ENCODE measurements at regions not wholly inside any gene's neighbourhood (a gene's known extent, or its start where the extent isn't known, plus 50 kb on each side); places are given as distances from the start of the nearest gene placed in this dataset.

DNA sequence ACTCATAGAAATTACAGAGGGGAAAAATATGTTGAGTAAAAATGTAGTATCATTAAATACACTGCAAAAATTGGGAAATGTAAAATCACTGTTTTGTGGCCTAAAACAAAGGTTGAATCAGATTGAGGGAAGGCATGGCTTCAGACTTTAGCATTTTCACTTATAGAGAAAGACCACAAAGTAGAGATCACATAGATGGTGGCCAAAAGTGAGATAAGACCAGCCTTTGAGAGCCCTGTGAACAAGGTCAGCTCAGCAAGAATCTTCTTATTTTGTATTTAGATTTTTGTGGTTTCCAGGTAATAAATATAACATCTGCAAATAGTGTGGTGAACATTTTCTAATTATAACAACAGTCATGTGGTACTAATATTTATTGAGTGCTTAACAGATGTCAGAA lies 544.8 kb upstream of the DPPA4 start:
- Histone ChIP-seq H2AFZ (ENCODE audit: low read depth) (no peak overlapping the region), H3K27me3 (ENCODE audit: insufficient read depth, low read depth) (no peaks in the 10 kb centered on the region), H3K79me2 (ENCODE audit: insufficient read depth, low read depth) (no peaks in the 10 kb centered on the region), H3K4me2 (no peak overlapping the region), H3K9ac (no peak overlapping the region), H3K4me3 (IDR thresholded peaks at IDR 0.05; ENCODE audit: insufficient read depth, low read depth, low read length) (no peak overlapping the region), H3K36me3 (ENCODE audit: insufficient read depth) (no peaks in the 10 kb centered on the region), H3K27ac (no peak overlapping the region), H4K20me1 (ENCODE audit: insufficient read depth) (no peaks in the 10 kb centered on the region), H3K4me1 (ENCODE audit: low read depth, poor library complexity, severe bottlenecking) (no peaks in the 10 kb centered on the region)
- TF ChIP-seq, protein P1, sequence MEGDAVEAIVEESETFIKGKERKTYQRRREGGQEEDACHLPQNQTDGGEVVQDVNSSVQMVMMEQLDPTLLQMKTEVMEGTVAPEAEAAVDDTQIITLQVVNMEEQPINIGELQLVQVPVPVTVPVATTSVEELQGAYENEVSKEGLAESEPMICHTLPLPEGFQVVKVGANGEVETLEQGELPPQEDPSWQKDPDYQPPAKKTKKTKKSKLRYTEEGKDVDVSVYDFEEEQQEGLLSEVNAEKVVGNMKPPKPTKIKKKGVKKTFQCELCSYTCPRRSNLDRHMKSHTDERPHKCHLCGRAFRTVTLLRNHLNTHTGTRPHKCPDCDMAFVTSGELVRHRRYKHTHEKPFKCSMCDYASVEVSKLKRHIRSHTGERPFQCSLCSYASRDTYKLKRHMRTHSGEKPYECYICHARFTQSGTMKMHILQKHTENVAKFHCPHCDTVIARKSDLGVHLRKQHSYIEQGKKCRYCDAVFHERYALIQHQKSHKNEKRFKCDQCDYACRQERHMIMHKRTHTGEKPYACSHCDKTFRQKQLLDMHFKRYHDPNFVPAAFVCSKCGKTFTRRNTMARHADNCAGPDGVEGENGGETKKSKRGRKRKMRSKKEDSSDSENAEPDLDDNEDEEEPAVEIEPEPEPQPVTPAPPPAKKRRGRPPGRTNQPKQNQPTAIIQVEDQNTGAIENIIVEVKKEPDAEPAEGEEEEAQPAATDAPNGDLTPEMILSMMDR (conservative IDR thresholded peaks at IDR 0.05; ENCODE audit: low read depth, low read length): no peak

DNA sequence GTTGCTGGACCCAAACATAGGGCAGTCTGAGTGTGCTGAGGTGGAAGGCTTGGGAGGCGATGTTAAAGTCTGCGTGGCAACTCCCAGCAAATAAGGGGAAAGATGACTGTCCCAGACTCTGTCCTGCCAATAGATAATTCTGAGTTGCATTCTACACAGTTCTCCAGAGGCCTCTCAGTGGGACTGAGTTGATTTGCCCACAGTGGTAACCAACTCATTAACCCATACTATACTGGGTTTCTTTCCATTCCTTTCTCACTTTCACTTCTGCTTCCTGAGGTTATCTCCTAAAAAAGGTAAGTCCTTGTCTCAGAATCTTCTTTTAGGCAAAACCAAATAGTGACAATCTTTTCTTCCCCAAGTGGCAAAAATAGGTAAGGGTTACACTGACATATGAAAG lies 549.9 kb upstream of the DPPA4 start:
- Histone ChIP-seq H3K79me2 (ENCODE audit: insufficient read depth, low read depth) (no peaks in the 10 kb centered on the region), H4K20me1 (ENCODE audit: insufficient read depth) (no peaks in the 10 kb centered on the region), H3K4me1 (ENCODE audit: low read depth, poor library complexity, severe bottlenecking) (no peaks in the 10 kb centered on the region), H3K4me2 (no peak overlapping the region), H3K4me3 (IDR thresholded peaks at IDR 0.05; ENCODE audit: insufficient read depth, low read depth, low read length) (no peak overlapping the region), H2AFZ (ENCODE audit: low read depth) (no peak overlapping the region), H3K36me3 (ENCODE audit: insufficient read depth) (no peaks in the 10 kb centered on the region), H3K27ac (no peak overlapping the region), H3K27me3 (ENCODE audit: insufficient read depth, low read depth) (no peaks in the 10 kb centered on the region), H3K9ac (no peak overlapping the region)
- TF ChIP-seq, protein P1 (conservative IDR thresholded peaks at IDR 0.05; ENCODE audit: low read depth, low read length): no peak

DNA sequence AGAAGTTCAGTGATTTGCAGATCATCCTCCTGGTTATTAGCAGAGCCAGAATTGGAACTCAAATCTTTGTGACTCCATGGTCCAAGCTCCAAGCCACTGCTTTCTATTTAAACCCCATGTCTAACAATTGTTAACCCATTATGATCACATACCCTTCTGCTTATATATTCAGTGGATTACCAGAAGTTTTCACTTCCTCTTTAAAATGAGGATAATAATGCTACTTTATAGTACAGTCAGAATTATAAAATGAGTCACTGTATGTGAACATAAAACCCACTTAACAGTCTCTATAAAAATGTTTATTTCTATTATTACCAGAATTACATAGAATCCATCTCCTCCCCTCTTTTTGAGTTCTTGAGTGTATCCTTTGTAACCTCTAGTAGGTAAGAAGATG lies 550.7 kb upstream of the DPPA4 start:
- Histone ChIP-seq H3K79me2 (ENCODE audit: insufficient read depth, low read depth) (no peaks in the 10 kb centered on the region), H3K9ac (no peak overlapping the region), H3K4me3 (IDR thresholded peaks at IDR 0.05; ENCODE audit: insufficient read depth, low read depth, low read length) (no peak overlapping the region), H2AFZ (ENCODE audit: low read depth) (no peak overlapping the region), H3K27me3 (ENCODE audit: insufficient read depth, low read depth) (no peaks in the 10 kb centered on the region), H3K27ac (no peak overlapping the region), H3K4me1 (ENCODE audit: low read depth, poor library complexity, severe bottlenecking) (no peaks in the 10 kb centered on the region), H4K20me1 (ENCODE audit: insufficient read depth) (no peaks in the 10 kb centered on the region), H3K4me2 (no peak overlapping the region), H3K36me3 (ENCODE audit: insufficient read depth) (no peaks in the 10 kb centered on the region)
- TF ChIP-seq, protein P1 (conservative IDR thresholded peaks at IDR 0.05; ENCODE audit: low read depth, low read length): no peak

DNA sequence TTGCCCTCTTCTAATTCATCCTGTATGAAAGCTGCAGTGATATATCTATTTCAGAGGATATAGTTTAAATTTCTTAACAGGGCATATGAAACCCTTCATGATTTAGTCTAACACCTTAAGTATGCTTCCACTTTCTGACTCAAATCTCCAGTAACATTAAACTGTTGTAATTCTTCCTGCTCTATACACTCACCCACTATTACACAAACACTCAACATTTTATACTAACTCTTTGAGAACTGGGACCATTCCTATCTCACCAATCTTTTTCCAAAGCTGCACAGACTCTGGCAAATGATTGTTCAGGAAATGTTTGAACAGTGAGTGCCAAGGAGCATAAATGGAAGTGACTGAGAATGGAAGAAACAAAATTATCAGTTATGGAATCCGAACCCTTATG lies 560.4 kb upstream of the DPPA4 start:
- H4K20me1 ChIP-seq (ENCODE audit: insufficient read depth): no peaks in the 10 kb centered on the region
- H3K4me1 ChIP-seq (ENCODE audit: low read depth, poor library complexity, severe bottlenecking): no peaks in the 10 kb centered on the region
- no peak overlapping the region for H3K27ac ChIP-seq
- TF ChIP-seq, protein P1 (conservative IDR thresholded peaks at IDR 0.05; ENCODE audit: low read depth, low read length): no peak
- H3K4me2 ChIP-seq: no peak overlapping the region
- H3K27me3 ChIP-seq (ENCODE audit: insufficient read depth, low read depth): no peaks in the 10 kb centered on the region
- H3K9ac ChIP-seq: no peak overlapping the region
- no peaks in the 10 kb centered on the region for H3K79me2 ChIP-seq (ENCODE audit: insufficient read depth, low read depth)
- no peaks in the 10 kb centered on the region for H3K36me3 ChIP-seq (ENCODE audit: insufficient read depth)
- H2AFZ ChIP-seq (ENCODE audit: low read depth): no peak overlapping the region
- no peak overlapping the region for H3K4me3 ChIP-seq (IDR thresholded peaks at IDR 0.05; ENCODE audit: insufficient read depth, low read depth, low read length)

DNA sequence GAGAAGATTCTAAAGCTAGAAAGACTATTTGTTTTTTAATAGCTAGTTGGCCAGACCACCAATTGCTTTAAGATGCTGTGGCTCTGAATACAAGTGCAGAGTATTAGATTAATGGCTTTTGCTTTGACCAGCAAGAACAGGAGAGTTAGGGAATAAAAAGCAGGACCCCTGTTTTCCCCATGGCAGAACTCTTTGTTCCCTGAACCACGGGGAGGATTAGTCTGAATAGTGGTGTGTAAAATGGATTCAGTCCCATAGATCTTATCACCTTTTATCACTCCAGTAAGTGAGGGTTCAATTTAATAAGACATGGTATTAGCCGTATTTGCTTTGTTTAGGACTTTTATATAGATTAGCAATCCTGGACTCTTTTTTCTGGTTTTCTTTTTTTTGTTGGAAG lies 562.6 kb upstream of the DPPA4 start:
- Histone ChIP-seq H4K20me1 (ENCODE audit: insufficient read depth) (no peaks in the 10 kb centered on the region), H3K4me1 (ENCODE audit: low read depth, poor library complexity, severe bottlenecking) (no peaks in the 10 kb centered on the region), H3K27me3 (ENCODE audit: insufficient read depth, low read depth) (no peaks in the 10 kb centered on the region), H3K79me2 (ENCODE audit: insufficient read depth, low read depth) (no peaks in the 10 kb centered on the region), H3K27ac (no peak overlapping the region), H3K4me3 (IDR thresholded peaks at IDR 0.05; ENCODE audit: insufficient read depth, low read depth, low read length) (no peak overlapping the region), H3K9ac (no peak overlapping the region), H3K36me3 (ENCODE audit: insufficient read depth) (no peaks in the 10 kb centered on the region), H2AFZ (ENCODE audit: low read depth) (no peak overlapping the region), H3K4me2 (no peak overlapping the region)
- TF ChIP-seq, protein P1 (conservative IDR thresholded peaks at IDR 0.05; ENCODE audit: low read depth, low read length): no peak
